Thoracic aorta (tissue), 2 donors: ENCODE measurements at regions not wholly inside any gene's neighbourhood (a gene's known extent, or its start where the extent isn't known, plus 50 kb on each side); places are given as distances from the start of the nearest gene placed in this dataset.

Source experiments
- ATAC-seq: fragments of 150-250 bp; one replicate; pipeline ENCODE4 v1.8.0; 2017; ENCODE audit warnings: low read depth; ENCODE audit not compliant: insufficient number of reproducible peaks, low FRiP score
- DNase-seq: peaks from one replicate; pipeline ENCODE4 v3.0.0-alpha.2; 2020; ENCODE audit warnings: low spot score
- H3K27ac ChIP-seq, 2 donors: fragments of 200-600 bp; sonication (generic); 1 replicate in 1 of 2; 2 replicates in 1 of 2; pipeline ENCODE4 v1.5.1; 2016; ENCODE audit warnings: mild to moderate bottlenecking in 2 of 2, moderate library complexity in 2 of 2
- H3K27me3 ChIP-seq: fragments of 200-600 bp; sonication (generic); replicated peaks from 2 replicates; pipeline ENCODE4 v1.6.0; 2016; ENCODE audit warnings: mild to moderate bottlenecking; ENCODE audit not compliant: insufficient read depth
- H3K36me3 ChIP-seq: fragments of 200-600 bp; sonication (generic); one replicate; pipeline ENCODE4 v1.5.1; 2016
- H3K4me1 ChIP-seq, 2 donors: fragments of 200-600 bp; sonication (generic); 1 replicate in 1 of 2; 2 replicates in 1 of 2; pipeline versions ENCODE4 v1.5.1 to v1.6.0; 2016; ENCODE audit warnings: low read depth in 2 of 2, mild to moderate bottlenecking in 1 of 2; ENCODE audit not compliant: control insufficient read depth in 1 of 2
- H3K4me3 ChIP-seq: fragments of 200-600 bp; sonication (generic); 2 replicates; pipeline ENCODE4 v1.5.1; 2016; ENCODE audit warnings: mild to moderate bottlenecking
- H3K9me3 ChIP-seq: fragments of 200-600 bp; sonication (generic); 2 replicates; pipeline ENCODE4 v1.5.1; 2016
- CTCF ChIP-seq: fragments of 200-600 bp; sonication (generic); IDR thresholded peaks from one replicate; pipeline ENCODE4 v1.5.1; 2019; ENCODE audit warnings: antibody characterized with exemption

DNA sequence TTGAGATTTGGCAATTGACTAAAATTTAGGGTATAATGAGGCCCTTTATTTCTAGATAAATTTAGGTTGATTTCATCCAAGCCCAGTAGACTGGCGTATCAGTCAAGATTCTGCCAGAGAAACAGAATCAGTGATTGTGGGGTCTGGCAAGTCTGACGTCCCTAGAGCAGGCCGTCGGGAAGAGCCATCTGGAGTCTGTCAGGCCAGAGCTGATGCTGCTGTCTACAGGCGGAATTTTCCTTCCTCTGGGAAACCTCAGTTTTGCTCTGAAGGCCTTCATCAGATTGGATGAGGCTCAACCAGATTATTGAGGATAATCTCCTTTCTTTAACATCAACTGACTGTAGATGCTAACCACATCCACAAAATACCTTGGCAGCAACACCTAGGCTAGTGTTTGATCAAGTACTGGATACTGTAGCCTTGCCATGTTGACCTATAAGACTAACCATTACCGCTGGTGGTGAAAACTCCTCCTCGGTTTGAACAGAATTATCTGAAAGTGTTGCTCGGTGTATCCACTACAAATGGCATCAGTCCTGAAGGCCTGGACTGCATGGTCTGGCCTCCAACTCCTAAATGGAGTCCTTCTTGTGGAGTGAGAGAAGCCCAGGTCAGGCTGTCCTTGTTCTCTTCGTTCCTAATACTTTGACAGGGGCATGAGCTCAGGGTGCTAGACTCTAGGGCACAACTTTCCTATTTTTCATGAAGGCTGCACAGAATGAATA lies 83.2 kb upstream of the ANKH start:
- Histone ChIP-seq H3K4me3 (no peak overlapping the region), H3K36me3 (no peaks in the 10 kb centered on the region), H3K9me3 (no peaks in the 10 kb centered on the region), H3K27me3 (no peaks in the 10 kb centered on the region), H3K27ac (no peak overlapping the region), H3K4me1 (no peaks in the 10 kb centered on the region)
- no peak for DNase-seq
- no peak for TF ChIP-seq CTCF
- no peak for ATAC-seq

DNA sequence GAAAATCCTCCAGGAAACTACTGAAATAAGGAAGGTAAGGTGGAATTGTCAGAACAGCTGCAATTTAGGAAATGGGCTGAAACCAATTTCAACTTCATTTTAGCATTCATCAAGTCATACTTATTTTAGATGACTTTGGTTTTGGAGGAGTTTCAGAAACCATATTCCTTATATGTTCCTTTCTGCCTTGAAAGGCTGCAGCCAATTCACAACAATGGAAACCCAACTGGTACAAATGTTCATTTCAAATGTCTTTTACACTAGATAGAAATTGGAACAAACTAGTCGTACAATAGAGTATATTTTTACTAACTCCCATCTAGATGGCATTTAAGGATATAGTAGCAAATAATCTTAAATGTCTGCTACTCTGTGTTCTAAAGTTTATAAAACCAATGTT lies 82.6 kb upstream of the ANKH start:
- ATAC-seq: no peak
- H3K4me1 ChIP-seq: no peaks in the 10 kb centered on the region
- no peak for TF ChIP-seq CTCF

GRCh38 chr5:14953075-14953607 lies 81.6 kb upstream of the ANKH start:
- H3K4me1 ChIP-seq: no peaks in the 10 kb centered on the region
- ATAC-seq: no peak

More for the DNA sequence above, 82.6 kb upstream of the ANKH start:
- Histone ChIP-seq H3K36me3 (no peaks in the 10 kb centered on the region), H3K27ac (no peak overlapping the region), H3K4me3 (no peak overlapping the region), H3K27me3 (no peaks in the 10 kb centered on the region), H3K9me3 (no peaks in the 10 kb centered on the region)
- no peak for DNase-seq

GRCh38 chr5:14948383-14948782 lies 76.8 kb upstream of the ANKH start:
- Histone ChIP-seq H3K27ac (no peak overlapping the region), H3K4me1 (no peaks in the 10 kb centered on the region), H3K27me3 (no peaks in the 10 kb centered on the region), H3K4me3 (no peak overlapping the region), H3K9me3 (no peaks in the 10 kb centered on the region), H3K36me3 (no peaks in the 10 kb centered on the region)
- no peak for DNase-seq
- ATAC-seq: no peak
- TF ChIP-seq CTCF: no peak

More at GRCh38 chr5:14953075-14953607, 81.6 kb upstream of the ANKH start:
- no peak overlapping the region for H3K4me3 ChIP-seq
- no peaks in the 10 kb centered on the region for H3K9me3 ChIP-seq
- no peak for TF ChIP-seq CTCF
- no peaks in the 10 kb centered on the region for H3K27me3 ChIP-seq
- H3K36me3 ChIP-seq: no peaks in the 10 kb centered on the region
- DNase-seq: no peak
- H3K27ac ChIP-seq: no peak overlapping the region

DNA sequence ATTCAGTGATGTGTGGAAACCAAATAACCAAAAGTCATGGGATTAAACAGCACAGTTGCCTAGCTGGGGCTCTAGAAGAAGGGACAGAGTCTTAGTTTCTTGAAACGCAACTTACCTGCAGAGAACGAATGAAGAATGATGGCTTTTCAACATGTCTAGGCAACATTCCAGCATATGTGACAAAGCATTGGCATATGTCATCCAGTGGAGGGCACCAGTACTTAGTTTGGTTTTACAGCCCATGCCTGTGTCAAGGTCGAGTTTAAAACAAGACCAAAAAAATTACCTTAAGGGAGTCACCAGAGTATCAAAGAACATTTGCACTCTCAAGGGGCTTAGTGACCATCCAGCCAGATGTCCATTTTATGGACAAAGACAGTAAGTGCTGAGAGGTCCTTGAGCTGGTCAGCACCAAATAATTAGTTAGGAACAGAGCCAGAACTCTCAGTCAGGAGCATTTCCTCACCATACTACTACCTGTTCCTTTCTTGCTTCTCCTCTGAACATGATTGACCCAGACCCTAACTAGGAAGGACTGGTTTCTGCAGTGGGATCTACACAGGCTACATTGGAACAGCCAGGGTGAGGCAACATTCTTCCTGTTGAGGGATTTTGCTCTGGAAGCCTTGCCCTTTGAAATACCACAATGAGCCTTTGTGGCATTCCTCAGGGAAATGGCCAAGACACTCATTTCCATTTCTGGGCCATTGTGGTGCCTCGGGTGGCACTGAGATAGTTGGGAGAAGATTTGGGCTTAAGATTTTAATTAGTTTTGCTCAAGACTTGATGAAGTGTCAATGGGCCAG lies 75.4 kb upstream of the ANKH start:
- Histone ChIP-seq H3K36me3 (no peaks in the 10 kb centered on the region), H3K4me3 (no peak overlapping the region), H3K27me3 (no peaks in the 10 kb centered on the region), H3K27ac (no peak overlapping the region), H3K4me1 (no peaks in the 10 kb centered on the region), H3K9me3 (no peaks in the 10 kb centered on the region)
- DNase-seq: no peak
- ATAC-seq: no peak
- peak; percentile 19 for TF ChIP-seq CTCF
